CD4-positive, alpha-beta T cell (primary cell): ENCODE measurements at regions not wholly inside any gene's neighbourhood (a gene's known extent, or its start where the extent isn't known, plus 50 kb on each side); places are given as distances from the start of the nearest gene placed in this dataset.

Experiments used
- ATAC-seq: fragments of 200-7000 bp; cut with Tn5 transposase; one replicate; pipeline ENCODE4 v1.10.0; 2022; ENCODE audit warnings: mild to moderate bottlenecking; ENCODE audit not compliant: poor library complexity
- CTCF ChIA-PET: fragments of 350-600 bp; sonication (Branson Sonifier 250); formaldehyde crosslinking; loops from one replicate; lab custom pipeline; 2021; ENCODE audit warnings: antibody characterized with exemption, inconsistent platforms; lab: Charles Lee
- POLR2A ChIA-PET: fragments of 350-600 bp; sonication (Branson Sonifier 250); formaldehyde crosslinking; loops from one replicate; lab custom pipeline; 2021; ENCODE audit warnings: antibody characterized with exemption, inconsistent platforms; lab: Charles Lee
- DNase-seq, 14 experiments: peaks; one replicate each; pipeline ENCODE4 v3.0.0-alpha.2; 2013 to 2020; ENCODE audit warnings: mixed read lengths in 2 of 14
- H3K27ac ChIP-seq, 2 donors: one replicate each; pipeline versions ENCODE4 v1.5.1 to v1.7.0; 2013; ENCODE audit warnings: low read length in 2 of 2, low read depth in 1 of 2, mild to moderate bottlenecking in 1 of 2
- H3K27me3 ChIP-seq, 2 experiments: 1 replicate in 1 of 2; 2 replicates in 1 of 2; pipeline versions ENCODE4 v1.6.1 to v1.7.0; 2013; ENCODE audit warnings: low read length in 2 of 2, control low read depth in 1 of 2, mild to moderate bottlenecking in 1 of 2, moderate library complexity in 1 of 2; ENCODE audit not compliant: insufficient read depth in 2 of 2, control insufficient read depth in 1 of 2
- H3K36me3 ChIP-seq: one replicate; pipeline ENCODE4 v1.6.1; 2013; ENCODE audit warnings: low read length, control low read depth; ENCODE audit not compliant: insufficient read depth
- H3K4me1 ChIP-seq: one replicate; pipeline ENCODE4 v1.6.1; 2013; ENCODE audit warnings: low read length, control low read depth; ENCODE audit not compliant: insufficient read depth
- H3K4me3 ChIP-seq: one replicate; pipeline ENCODE4 v1.5.1; 2013; ENCODE audit warnings: mild to moderate bottlenecking, low read length, moderate library complexity
- H3K9me3 ChIP-seq, 2 experiments: 1 replicate in 1 of 2; 2 replicates in 1 of 2; pipeline versions ENCODE4 v1.6.1 to v1.7.0; 2013; ENCODE audit warnings: low read length in 2 of 2, mild to moderate bottlenecking in 2 of 2, control low read depth in 1 of 2, moderate library complexity in 1 of 2; ENCODE audit not compliant: control insufficient read depth in 1 of 2, insufficient read depth in 1 of 2
- H3K27ac Mint-ChIP-seq: one replicate; pipeline ENCODE4 v1.8.0; 2020; ENCODE audit warnings: mixed read lengths
- H3K27me3 Mint-ChIP-seq: one replicate; pipeline ENCODE4 v1.8.0; 2021; ENCODE audit warnings: mixed read lengths
- H3K36me3 Mint-ChIP-seq: one replicate; pipeline ENCODE4 v1.8.0; 2021; ENCODE audit warnings: low read depth, mixed read lengths
- H3K4me1 Mint-ChIP-seq: one replicate; pipeline ENCODE4 v1.8.0; 2021; ENCODE audit warnings: low read depth, mixed read lengths
- H3K4me3 Mint-ChIP-seq: one replicate; pipeline ENCODE4 v1.8.0; 2020; ENCODE audit warnings: mild to moderate bottlenecking, mixed read lengths
- H3K9me3 Mint-ChIP-seq: one replicate; pipeline ENCODE4 v1.8.0; 2020; ENCODE audit warnings: mixed read lengths
- intact Hi-C, 2 experiments: fragments of 100-400 bp; cut with DNase I in 1 of 2; cut with micrococcal nuclease in 1 of 2; formaldehyde crosslinking; loops; one replicate each; pipeline versions ENCODE4 v1.15.1 to v1.9.0; 2023 to 2025; cut with DNase I, micrococcal nuclease
- TF ChIP-seq, protein P1 (sequence below): fragments of 200-600 bp; IDR thresholded peaks from one replicate; pipeline ENCODE4 v1.8.0; 2022; ENCODE audit warnings: antibody characterized with exemption, mild to moderate bottlenecking

DNA sequence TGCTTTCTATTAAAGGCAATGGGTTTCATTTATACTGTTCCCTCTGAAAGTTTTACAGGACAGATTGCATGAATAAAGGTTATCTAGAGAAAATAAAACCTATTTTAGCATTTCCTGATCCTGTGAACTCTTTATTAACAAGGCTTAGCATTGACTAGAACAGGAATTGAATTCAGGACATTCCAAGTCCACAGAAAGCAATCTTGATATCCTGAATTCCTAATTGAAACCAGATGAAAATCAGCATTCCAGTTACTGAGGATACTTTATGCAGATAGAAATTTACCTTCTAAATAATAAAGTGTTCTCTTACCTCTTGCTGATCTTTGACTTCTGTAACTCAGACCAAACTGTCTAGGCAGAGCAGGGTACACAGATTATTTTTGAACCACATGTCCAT is 151.4 kb downstream of the ZNF518B start:
- Mint-ChIP-seq H3K27me3 (no peaks in the 10 kb centered on the region), H3K27ac (no peak overlapping the region), H3K36me3 (no peaks in the 10 kb centered on the region), H3K9me3 (no peaks in the 10 kb centered on the region), H3K4me1 (no peaks in the 10 kb centered on the region), H3K4me3 (no peak overlapping the region)
- DNase-seq = no peak
- no peaks in the 10 kb centered on the region for H3K36me3 ChIP-seq
- H3K27me3 ChIP-seq = no peaks in the 10 kb centered on the region
- CTCF ChIA-PET = no interaction called here
- no peak overlapping the region for H3K27ac ChIP-seq
- POLR2A ChIA-PET = no interaction called here
- no peak for ATAC-seq
- TF ChIP-seq, protein P1, sequence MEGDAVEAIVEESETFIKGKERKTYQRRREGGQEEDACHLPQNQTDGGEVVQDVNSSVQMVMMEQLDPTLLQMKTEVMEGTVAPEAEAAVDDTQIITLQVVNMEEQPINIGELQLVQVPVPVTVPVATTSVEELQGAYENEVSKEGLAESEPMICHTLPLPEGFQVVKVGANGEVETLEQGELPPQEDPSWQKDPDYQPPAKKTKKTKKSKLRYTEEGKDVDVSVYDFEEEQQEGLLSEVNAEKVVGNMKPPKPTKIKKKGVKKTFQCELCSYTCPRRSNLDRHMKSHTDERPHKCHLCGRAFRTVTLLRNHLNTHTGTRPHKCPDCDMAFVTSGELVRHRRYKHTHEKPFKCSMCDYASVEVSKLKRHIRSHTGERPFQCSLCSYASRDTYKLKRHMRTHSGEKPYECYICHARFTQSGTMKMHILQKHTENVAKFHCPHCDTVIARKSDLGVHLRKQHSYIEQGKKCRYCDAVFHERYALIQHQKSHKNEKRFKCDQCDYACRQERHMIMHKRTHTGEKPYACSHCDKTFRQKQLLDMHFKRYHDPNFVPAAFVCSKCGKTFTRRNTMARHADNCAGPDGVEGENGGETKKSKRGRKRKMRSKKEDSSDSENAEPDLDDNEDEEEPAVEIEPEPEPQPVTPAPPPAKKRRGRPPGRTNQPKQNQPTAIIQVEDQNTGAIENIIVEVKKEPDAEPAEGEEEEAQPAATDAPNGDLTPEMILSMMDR = no peak
- H3K4me3 ChIP-seq = no peak overlapping the region
- no peaks in the 10 kb centered on the region for H3K4me1 ChIP-seq
- intact Hi-C loops = no loop called here
- no peaks in the 10 kb centered on the region for H3K9me3 ChIP-seq

- no peaks in the 10 kb centered on the region for H3K9me3 Mint-ChIP-seq
- H3K27ac ChIP-seq = no peak overlapping the region
- H3K36me3 Mint-ChIP-seq = no peaks in the 10 kb centered on the region
- H3K4me3 Mint-ChIP-seq = no peak overlapping the region
- H3K27me3 Mint-ChIP-seq = no peaks in the 10 kb centered on the region
- no peaks in the 10 kb centered on the region for H3K36me3 ChIP-seq
- ATAC-seq = no peak
- TF ChIP-seq, protein P1 = no peak
- ChIA-PET CTCF (no interaction called here), POLR2A (no interaction called here)
- no peak for DNase-seq
- H3K4me1 Mint-ChIP-seq = no peaks in the 10 kb centered on the region
- H3K4me3 ChIP-seq = no peak overlapping the region
- intact Hi-C loops = no loop called here
- H3K9me3 ChIP-seq = no peaks in the 10 kb centered on the region
- no peaks in the 10 kb centered on the region for H3K27me3 ChIP-seq
- H3K4me1 ChIP-seq = no peaks in the 10 kb centered on the region
- no peak overlapping the region for H3K27ac Mint-ChIP-seq
Measured at GRCh38 chr4:10303291-10303690, 153.9 kb downstream of the ZNF518B start.

- intact Hi-C loops = no loop called here
Measured at GRCh38 chr4:10302096-10302495, 155.1 kb downstream of the ZNF518B start.

More at GRCh38 chr4:10302096-10302495, 155.1 kb downstream of the ZNF518B start:
- TF ChIP-seq, protein P1 = no peak
- H3K4me3 ChIP-seq = no peak overlapping the region
- Mint-ChIP-seq H3K27ac (no peak overlapping the region), H3K27me3 (no peaks in the 10 kb centered on the region), H3K4me1 (no peaks in the 10 kb centered on the region), H3K36me3 (no peaks in the 10 kb centered on the region), H3K9me3 (no peaks in the 10 kb centered on the region), H3K4me3 (no peak overlapping the region)
- H3K27ac ChIP-seq = no peak overlapping the region
- DNase-seq = no peak
- H3K36me3 ChIP-seq = no peaks in the 10 kb centered on the region
- CTCF ChIA-PET = no interaction called here
- H3K9me3 ChIP-seq = no peaks in the 10 kb centered on the region
- ATAC-seq = no peak
- no peaks in the 10 kb centered on the region for H3K4me1 ChIP-seq
- POLR2A ChIA-PET = no interaction called here
- H3K27me3 ChIP-seq = no peaks in the 10 kb centered on the region
